Choroid plexus epithelial cell (primary cell): ENCODE measurements at regions not wholly inside any gene's neighbourhood (a gene's known extent, or its start where the extent isn't known, plus 50 kb on each side); places are given as distances from the start of the nearest gene placed in this dataset.

Experiments
- DNase-seq: peaks from one replicate; pipeline ENCODE4 v3.0.0-alpha.2; 2010; ENCODE audit warnings: low read depth
- H3K4me3 ChIP-seq: 2 replicates; pipeline ENCODE4 v1.5.1; 2011; ENCODE audit warnings: low read depth, mild to moderate bottlenecking, control low read depth, low read length, moderate library complexity
- TF ChIP-seq, protein P1 (sequence below): conservative IDR thresholded peaks from 2 replicates; pipeline ENCODE4 v1.5.1; 2011; ENCODE audit warnings: low read depth, mild to moderate bottlenecking, control low read depth, inconsistent platforms, low read length, moderate library complexity

DNA sequence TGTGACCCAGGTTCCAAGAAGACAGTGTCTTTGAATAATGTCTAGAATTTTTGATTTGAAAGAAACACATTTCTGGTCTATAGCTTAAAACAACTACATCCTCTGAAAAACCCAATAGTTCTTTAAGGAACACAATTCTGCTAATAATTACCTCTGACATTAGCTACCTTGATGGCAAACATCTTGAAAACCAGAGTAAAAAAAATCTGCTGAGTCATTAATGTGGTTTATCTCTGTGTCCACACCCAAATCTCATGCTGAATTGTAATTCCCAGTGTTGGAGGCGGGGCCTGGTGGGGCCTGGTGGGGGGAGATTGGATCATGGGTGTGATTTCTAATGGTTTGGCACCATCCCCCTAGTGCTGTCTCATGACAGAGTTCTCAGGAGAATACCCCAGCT, 1233.8 kb downstream of the NLGN4X start:
- TF ChIP-seq, protein P1, sequence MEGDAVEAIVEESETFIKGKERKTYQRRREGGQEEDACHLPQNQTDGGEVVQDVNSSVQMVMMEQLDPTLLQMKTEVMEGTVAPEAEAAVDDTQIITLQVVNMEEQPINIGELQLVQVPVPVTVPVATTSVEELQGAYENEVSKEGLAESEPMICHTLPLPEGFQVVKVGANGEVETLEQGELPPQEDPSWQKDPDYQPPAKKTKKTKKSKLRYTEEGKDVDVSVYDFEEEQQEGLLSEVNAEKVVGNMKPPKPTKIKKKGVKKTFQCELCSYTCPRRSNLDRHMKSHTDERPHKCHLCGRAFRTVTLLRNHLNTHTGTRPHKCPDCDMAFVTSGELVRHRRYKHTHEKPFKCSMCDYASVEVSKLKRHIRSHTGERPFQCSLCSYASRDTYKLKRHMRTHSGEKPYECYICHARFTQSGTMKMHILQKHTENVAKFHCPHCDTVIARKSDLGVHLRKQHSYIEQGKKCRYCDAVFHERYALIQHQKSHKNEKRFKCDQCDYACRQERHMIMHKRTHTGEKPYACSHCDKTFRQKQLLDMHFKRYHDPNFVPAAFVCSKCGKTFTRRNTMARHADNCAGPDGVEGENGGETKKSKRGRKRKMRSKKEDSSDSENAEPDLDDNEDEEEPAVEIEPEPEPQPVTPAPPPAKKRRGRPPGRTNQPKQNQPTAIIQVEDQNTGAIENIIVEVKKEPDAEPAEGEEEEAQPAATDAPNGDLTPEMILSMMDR = no peak
- H3K4me3 ChIP-seq = no peak overlapping the region
- no peak for DNase-seq

DNA sequence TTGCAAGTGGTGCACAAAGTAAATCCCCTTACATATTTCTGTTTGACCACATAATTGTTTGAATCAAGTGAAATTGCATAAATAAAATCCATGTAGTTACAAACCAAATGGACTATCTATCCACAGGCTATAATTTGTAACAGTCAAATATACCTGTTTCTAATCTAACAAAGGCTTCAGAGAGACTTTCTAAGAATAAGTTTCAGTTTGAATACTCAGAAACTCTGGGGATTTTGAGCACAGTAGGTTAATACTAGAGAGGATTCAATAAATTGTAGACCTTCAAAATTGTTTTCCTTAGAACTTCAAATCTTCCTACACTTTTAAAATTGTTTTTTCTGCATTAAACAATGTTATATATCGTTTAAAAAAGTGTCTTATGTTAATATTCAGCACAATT, 1250.1 kb downstream of the NLGN4X start:
- no peak overlapping the region for H3K4me3 ChIP-seq
- no peak for DNase-seq
- TF ChIP-seq, protein P1 = no peak

DNA sequence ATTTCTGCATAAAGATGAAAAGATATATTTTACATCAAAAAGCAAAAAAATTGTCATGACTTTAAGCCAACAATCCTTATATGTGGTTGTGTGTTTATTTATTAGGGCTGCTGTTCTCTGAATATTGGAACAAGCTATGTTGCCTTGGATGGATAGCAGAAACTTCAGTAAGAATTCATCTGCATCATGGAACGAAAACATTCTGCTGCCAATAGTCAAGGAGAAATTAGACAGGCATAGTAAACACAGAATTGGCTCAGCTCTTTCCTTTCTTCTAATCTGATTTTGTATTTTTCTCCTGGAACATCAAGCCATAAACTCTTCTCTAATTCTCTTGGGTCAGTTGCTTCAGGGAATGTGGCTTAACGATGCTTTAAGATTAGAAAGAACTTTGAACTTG, 1257.0 kb downstream of the NLGN4X start:
- DNase-seq = no peak
- no peak overlapping the region for H3K4me3 ChIP-seq
- TF ChIP-seq, protein P1 = no peak

DNA sequence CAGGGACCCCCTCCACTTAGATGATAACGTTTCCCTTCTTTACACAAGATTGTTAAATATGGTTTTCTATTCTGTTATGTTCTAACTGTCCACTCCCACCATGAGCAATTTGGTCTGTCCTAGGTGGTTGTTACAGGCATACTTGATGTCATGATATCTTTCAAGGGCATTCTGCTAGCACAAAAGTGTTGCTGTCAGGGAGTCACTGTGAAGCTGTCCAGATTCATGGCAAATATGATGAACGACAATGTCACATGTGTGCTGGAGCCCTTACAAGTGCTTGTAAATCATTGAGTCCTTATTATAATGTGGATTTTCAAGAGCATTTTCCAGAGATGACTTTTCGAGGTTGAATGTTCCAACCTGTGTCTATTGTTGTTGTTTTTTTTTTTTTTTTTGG, 1250.7 kb upstream of the PRKX start:
- DNase-seq = no peak
- H3K4me3 ChIP-seq = no peak overlapping the region
- TF ChIP-seq, protein P1 = no peak

DNA sequence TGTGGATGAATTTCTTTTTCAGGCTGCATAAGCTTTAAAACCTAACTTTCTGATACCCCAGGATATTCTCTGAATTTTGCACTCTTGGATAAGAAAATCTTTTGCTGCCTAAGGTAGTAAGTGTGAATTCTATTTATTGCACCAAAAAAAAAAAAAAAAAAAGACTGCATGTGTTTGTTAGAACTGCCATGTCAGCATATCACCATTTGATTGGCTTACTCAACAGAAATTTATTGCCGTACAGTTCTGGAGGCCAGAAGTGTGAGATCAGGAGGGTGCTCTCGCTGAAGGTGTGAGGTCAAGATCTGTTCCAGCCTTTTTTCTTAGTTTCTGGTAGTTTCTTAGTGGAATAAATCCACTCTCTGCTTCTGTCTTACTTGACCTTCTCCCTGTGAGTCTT, 1250.0 kb upstream of the PRKX start:
- no peak overlapping the region for H3K4me3 ChIP-seq
- TF ChIP-seq, protein P1 = no peak
- no peak for DNase-seq

DNA sequence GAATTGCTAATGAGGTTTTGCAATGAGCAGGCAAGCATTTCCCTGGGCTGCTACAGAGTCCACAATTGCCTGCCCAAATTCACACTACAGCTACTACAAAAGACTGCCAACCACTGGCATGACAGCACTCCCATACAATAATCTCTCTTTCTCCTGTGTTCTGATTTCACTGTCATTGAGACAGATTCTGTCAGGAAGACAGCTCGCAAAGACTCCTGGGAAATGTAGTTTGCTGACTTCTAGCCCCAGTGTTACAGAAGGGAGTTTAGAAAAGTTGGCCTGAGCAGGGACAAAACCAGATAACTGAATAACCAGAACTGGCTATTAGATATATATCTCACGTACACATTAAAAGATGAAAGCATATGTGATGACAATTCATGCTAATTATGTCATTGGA, 1231.3 kb upstream of the PRKX start:
- TF ChIP-seq, protein P1 = no peak
- H3K4me3 ChIP-seq = no peak overlapping the region
- no peak for DNase-seq

DNA sequence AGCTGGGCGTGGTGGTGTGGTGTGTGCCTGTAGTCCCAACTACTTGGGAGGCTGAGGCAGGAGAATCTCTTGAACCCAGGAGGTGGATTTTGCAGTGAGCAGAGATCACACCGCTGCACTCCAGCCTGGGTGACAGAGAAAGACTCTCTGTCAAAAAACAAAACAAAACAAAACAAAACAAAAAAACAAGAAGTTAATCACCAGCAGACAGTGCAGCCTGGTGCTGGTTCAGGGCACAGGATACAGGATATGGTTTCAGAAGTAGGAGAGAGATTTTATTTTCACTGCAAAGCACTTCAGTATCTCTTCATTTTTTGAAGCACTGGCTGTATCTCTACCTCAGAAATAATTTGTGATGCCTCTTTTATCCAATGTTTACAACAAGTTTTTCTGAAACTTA, 1222.9 kb upstream of the PRKX start:
- H3K4me3 ChIP-seq = no peak overlapping the region
- TF ChIP-seq, protein P1 = no peak
- no peak for DNase-seq
